Subcutaneous abdominal adipose tissue (tissue), 5 donors: ENCODE measurements at regions not wholly inside any gene's neighbourhood (a gene's known extent, or its start where the extent isn't known, plus 50 kb on each side); places are given as distances from the start of the nearest gene placed in this dataset.
"Not testable (repeated sequence)": the region's sequence is repeated elsewhere in the genome, so short reads cannot be mapped to it uniquely, and the experiment has no call there.

Source experiments
- H3K27ac ChIP-seq: one replicate; pipeline ENCODE4 v1.7.0; 2013; ENCODE audit warnings: low read depth, mild to moderate bottlenecking, inconsistent platforms, low read length, moderate library complexity
- H3K27me3 ChIP-seq, 5 donors: one replicate each; pipeline ENCODE4 v1.7.0; 2013; ENCODE audit warnings: low read length in 5 of 5, inconsistent platforms in 1 of 5; ENCODE audit not compliant: control insufficient read depth in 5 of 5, insufficient read depth in 4 of 5
- H3K36me3 ChIP-seq, 5 donors: one replicate each; pipeline ENCODE4 v1.7.0; 2013; ENCODE audit warnings: low read length in 5 of 5; ENCODE audit not compliant: control insufficient read depth in 5 of 5, insufficient read depth in 5 of 5
- H3K4me1 ChIP-seq, 5 donors: one replicate each; pipeline ENCODE4 v1.7.0; 2013; ENCODE audit warnings: low read length in 5 of 5, mild to moderate bottlenecking in 3 of 5, moderate library complexity in 1 of 5; ENCODE audit not compliant: control insufficient read depth in 5 of 5, insufficient read depth in 5 of 5
- H3K4me3 ChIP-seq, 5 donors: one replicate each; pipeline ENCODE4 v1.7.0; 2013; ENCODE audit warnings: low read length in 5 of 5, low read depth in 1 of 5
- H3K9ac ChIP-seq, 5 donors: one replicate each; pipeline ENCODE4 v1.7.0; 2013; ENCODE audit warnings: low read length in 5 of 5, mild to moderate bottlenecking in 4 of 5, moderate library complexity in 3 of 5
- H3K9me3 ChIP-seq, 5 donors: one replicate each; pipeline ENCODE4 v1.7.0; 2013; ENCODE audit warnings: low read length in 5 of 5; ENCODE audit not compliant: control insufficient read depth in 5 of 5
- donor health status: healthy.
- donor health status: healthy.
- donor health status: healthy.
- donor health status: healthy.
- donor health status: healthy.

- Histone ChIP-seq H3K9ac (peak overlapping the region in 1 of 5 donors; percentile 36), H3K4me3 (peak overlapping the region in 2 of 5 donors; percentile 35 to 63)
These were observed 238.1 kb upstream of the P2RY1 start for GRCh38 chr3:152596832-152597231.

GRCh38 chr3:152606146-152606545, 228.8 kb upstream of the P2RY1 start:
- Histone ChIP-seq H3K36me3 (no peaks in the 10 kb centered on the region), H3K27me3 (no peaks in the 10 kb centered on the region), H3K27ac (no peak overlapping the region), H3K9me3 (peaks cover 0 to 10% (median 6%) of the 10 kb centered on the region in 5 donors), H3K4me1 (no peaks in the 10 kb centered on the region), H3K9ac (no peak overlapping the region), H3K4me3 (no peak overlapping the region)

More at GRCh38 chr3:152596832-152597231, 238.1 kb upstream of the P2RY1 start:
- H3K9me3 ChIP-seq, H3K27me3 ChIP-seq, H3K27ac ChIP-seq, H3K36me3 ChIP-seq: not testable (repeated sequence)
- peaks cover 0 to 15% (median 11%) of the 10 kb centered on the region in 5 donors for H3K4me1 ChIP-seq

GRCh38 chr3:152607179-152607578, 227.8 kb upstream of the P2RY1 start:
- Histone ChIP-seq H3K27me3 (no peaks in the 10 kb centered on the region), H3K36me3 (no peaks in the 10 kb centered on the region), H3K27ac (no peak overlapping the region), H3K9me3 (peaks cover 0 to 10% (median 6%) of the 10 kb centered on the region in 5 donors), H3K4me1 (peaks cover 0 to 2% (median 0%) of the 10 kb centered on the region in 5 donors), H3K9ac (no peak overlapping the region), H3K4me3 (no peak overlapping the region)

- no peak overlapping the region for H3K4me3 ChIP-seq
- peaks cover 0 to 7% (median 6%) of the 10 kb centered on the region in 5 donors for H3K9me3 ChIP-seq
- no peaks in the 10 kb centered on the region for H3K27me3 ChIP-seq
- H3K4me1 ChIP-seq = peaks cover 0 to 2% (median 0%) of the 10 kb centered on the region in 5 donors
- no peak overlapping the region for H3K9ac ChIP-seq
- no peak overlapping the region for H3K27ac ChIP-seq
- H3K36me3 ChIP-seq = no peaks in the 10 kb centered on the region
These were observed 226.0 kb upstream of the P2RY1 start for GRCh38 chr3:152608696-152609594.

- no peak overlapping the region for H3K9ac ChIP-seq
- no peaks in the 10 kb centered on the region for H3K36me3 ChIP-seq
- no peaks in the 10 kb centered on the region for H3K27me3 ChIP-seq
- no peak overlapping the region for H3K27ac ChIP-seq
- H3K9me3 ChIP-seq = no peaks in the 10 kb centered on the region
- H3K4me1 ChIP-seq = peaks cover 0 to 2% (median 0%) of the 10 kb centered on the region in 5 donors
- no peak overlapping the region for H3K4me3 ChIP-seq
These were observed 225.0 kb upstream of the P2RY1 start for GRCh38 chr3:152609891-152610290.

GRCh38 chr3:152610622-152611021, 224.3 kb upstream of the P2RY1 start:
- H3K27ac ChIP-seq = no peak overlapping the region
- H3K4me1 ChIP-seq = peaks cover 0 to 2% (median 0%) of the 10 kb centered on the region in 5 donors
- H3K36me3 ChIP-seq = no peaks in the 10 kb centered on the region
- no peak overlapping the region for H3K9ac ChIP-seq
- no peaks in the 10 kb centered on the region for H3K9me3 ChIP-seq
- no peaks in the 10 kb centered on the region for H3K27me3 ChIP-seq
- no peak overlapping the region for H3K4me3 ChIP-seq

GRCh38 chr3:152611905-152612304, 223.0 kb upstream of the P2RY1 start:
- no peak overlapping the region for H3K4me3 ChIP-seq
- no peak overlapping the region for H3K9ac ChIP-seq
- H3K9me3 ChIP-seq = no peaks in the 10 kb centered on the region
- H3K36me3 ChIP-seq = no peaks in the 10 kb centered on the region
- H3K27ac ChIP-seq = no peak overlapping the region
- H3K27me3 ChIP-seq = no peaks in the 10 kb centered on the region
- H3K4me1 ChIP-seq = peaks cover 0 to 2% (median 0%) of the 10 kb centered on the region in 5 donors

- Histone ChIP-seq H3K4me3 (no peak overlapping the region), H3K4me1 (peaks cover 0 to 2% (median 0%) of the 10 kb centered on the region in 5 donors), H3K27ac (no peak overlapping the region), H3K27me3 (no peaks in the 10 kb centered on the region), H3K36me3 (no peaks in the 10 kb centered on the region), H3K9me3 (no peaks in the 10 kb centered on the region), H3K9ac (no peak overlapping the region)
These were observed 221.1 kb upstream of the P2RY1 start for GRCh38 chr3:152613851-152614250.

- Histone ChIP-seq H3K36me3 (no peaks in the 10 kb centered on the region), H3K9ac (no peak overlapping the region), H3K4me1 (peaks cover 0 to 9% (median 0%) of the 10 kb centered on the region in 5 donors), H3K9me3 (no peaks in the 10 kb centered on the region), H3K4me3 (no peak overlapping the region), H3K27ac (no peak overlapping the region), H3K27me3 (no peaks in the 10 kb centered on the region)
These were observed 219.2 kb upstream of the P2RY1 start for GRCh38 chr3:152615681-152616080.

GRCh38 chr3:152617609-152618008, 217.3 kb upstream of the P2RY1 start:
- no peak overlapping the region for H3K27ac ChIP-seq
- H3K9ac ChIP-seq = no peak overlapping the region
- peaks cover 0 to 9% (median 0%) of the 10 kb centered on the region in 5 donors for H3K4me1 ChIP-seq
- no peaks in the 10 kb centered on the region for H3K36me3 ChIP-seq
- H3K27me3 ChIP-seq = no peaks in the 10 kb centered on the region
- H3K4me3 ChIP-seq = no peak overlapping the region
- no peaks in the 10 kb centered on the region for H3K9me3 ChIP-seq
